ENCODE measurements at regions not wholly inside any gene's neighbourhood (a gene's known extent, or its start where the extent isn't known, plus 50 kb on each side); places are given as distances from the start of the nearest gene placed in this dataset.

DNA sequence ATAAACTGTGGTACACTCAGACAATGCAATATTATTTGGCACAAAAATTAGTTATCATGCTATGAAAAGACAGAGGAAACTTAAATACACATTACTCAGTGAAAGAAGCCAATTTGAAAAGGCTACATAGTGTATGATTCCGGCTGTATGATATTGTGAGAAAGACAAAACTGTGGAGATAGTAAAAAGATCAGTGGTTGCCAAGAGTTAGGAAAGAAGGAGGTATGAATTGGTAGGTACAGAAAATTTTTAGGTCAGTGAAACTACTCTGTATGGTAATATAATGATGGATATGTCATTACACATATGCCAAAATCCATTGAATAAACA lies 458.8 kb upstream of the CBLB start:
- TF ChIP-seq, protein P1, sequence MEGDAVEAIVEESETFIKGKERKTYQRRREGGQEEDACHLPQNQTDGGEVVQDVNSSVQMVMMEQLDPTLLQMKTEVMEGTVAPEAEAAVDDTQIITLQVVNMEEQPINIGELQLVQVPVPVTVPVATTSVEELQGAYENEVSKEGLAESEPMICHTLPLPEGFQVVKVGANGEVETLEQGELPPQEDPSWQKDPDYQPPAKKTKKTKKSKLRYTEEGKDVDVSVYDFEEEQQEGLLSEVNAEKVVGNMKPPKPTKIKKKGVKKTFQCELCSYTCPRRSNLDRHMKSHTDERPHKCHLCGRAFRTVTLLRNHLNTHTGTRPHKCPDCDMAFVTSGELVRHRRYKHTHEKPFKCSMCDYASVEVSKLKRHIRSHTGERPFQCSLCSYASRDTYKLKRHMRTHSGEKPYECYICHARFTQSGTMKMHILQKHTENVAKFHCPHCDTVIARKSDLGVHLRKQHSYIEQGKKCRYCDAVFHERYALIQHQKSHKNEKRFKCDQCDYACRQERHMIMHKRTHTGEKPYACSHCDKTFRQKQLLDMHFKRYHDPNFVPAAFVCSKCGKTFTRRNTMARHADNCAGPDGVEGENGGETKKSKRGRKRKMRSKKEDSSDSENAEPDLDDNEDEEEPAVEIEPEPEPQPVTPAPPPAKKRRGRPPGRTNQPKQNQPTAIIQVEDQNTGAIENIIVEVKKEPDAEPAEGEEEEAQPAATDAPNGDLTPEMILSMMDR (IDR thresholded peaks at IDR 0.05; ENCODE audit: low read depth, low read length, missing input control): no peak
- TF ChIP-seq, protein P2, sequence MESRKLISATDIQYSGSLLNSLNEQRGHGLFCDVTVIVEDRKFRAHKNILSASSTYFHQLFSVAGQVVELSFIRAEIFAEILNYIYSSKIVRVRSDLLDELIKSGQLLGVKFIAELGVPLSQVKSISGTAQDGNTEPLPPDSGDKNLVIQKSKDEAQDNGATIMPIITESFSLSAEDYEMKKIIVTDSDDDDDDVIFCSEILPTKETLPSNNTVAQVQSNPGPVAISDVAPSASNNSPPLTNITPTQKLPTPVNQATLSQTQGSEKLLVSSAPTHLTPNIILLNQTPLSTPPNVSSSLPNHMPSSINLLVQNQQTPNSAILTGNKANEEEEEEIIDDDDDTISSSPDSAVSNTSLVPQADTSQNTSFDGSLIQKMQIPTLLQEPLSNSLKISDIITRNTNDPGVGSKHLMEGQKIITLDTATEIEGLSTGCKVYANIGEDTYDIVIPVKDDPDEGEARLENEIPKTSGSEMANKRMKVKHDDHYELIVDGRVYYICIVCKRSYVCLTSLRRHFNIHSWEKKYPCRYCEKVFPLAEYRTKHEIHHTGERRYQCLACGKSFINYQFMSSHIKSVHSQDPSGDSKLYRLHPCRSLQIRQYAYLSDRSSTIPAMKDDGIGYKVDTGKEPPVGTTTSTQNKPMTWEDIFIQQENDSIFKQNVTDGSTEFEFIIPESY (IDR thresholded peaks at IDR 0.05): no peak
- TF ChIP-seq RAD21 (IDR thresholded peaks at IDR 0.05) (no peak), SP1 (IDR thresholded peaks at IDR 0.05) (no peak), FOXA2 (IDR thresholded peaks at IDR 0.05) (no peak), JUND (IDR thresholded peaks at IDR 0.05) (no peak), TAF1 (conservative IDR thresholded peaks at IDR 0.05) (no peak), FOXA1 (IDR thresholded peaks at IDR 0.05) (no peak), YY1 (IDR thresholded peaks at IDR 0.05) (no peak), HNF4A (conservative IDR thresholded peaks at IDR 0.05) (no peak), GABPA (IDR thresholded peaks at IDR 0.05 in 1 of 2, conservative IDR thresholded peaks at IDR 0.05 in 1 of 2) (no peak)
- TF ChIP-seq, protein P3, sequence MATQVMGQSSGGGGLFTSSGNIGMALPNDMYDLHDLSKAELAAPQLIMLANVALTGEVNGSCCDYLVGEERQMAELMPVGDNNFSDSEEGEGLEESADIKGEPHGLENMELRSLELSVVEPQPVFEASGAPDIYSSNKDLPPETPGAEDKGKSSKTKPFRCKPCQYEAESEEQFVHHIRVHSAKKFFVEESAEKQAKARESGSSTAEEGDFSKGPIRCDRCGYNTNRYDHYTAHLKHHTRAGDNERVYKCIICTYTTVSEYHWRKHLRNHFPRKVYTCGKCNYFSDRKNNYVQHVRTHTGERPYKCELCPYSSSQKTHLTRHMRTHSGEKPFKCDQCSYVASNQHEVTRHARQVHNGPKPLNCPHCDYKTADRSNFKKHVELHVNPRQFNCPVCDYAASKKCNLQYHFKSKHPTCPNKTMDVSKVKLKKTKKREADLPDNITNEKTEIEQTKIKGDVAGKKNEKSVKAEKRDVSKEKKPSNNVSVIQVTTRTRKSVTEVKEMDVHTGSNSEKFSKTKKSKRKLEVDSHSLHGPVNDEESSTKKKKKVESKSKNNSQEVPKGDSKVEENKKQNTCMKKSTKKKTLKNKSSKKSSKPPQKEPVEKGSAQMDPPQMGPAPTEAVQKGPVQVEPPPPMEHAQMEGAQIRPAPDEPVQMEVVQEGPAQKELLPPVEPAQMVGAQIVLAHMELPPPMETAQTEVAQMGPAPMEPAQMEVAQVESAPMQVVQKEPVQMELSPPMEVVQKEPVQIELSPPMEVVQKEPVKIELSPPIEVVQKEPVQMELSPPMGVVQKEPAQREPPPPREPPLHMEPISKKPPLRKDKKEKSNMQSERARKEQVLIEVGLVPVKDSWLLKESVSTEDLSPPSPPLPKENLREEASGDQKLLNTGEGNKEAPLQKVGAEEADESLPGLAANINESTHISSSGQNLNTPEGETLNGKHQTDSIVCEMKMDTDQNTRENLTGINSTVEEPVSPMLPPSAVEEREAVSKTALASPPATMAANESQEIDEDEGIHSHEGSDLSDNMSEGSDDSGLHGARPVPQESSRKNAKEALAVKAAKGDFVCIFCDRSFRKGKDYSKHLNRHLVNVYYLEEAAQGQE (IDR thresholded peaks at IDR 0.05): no peak
- TF ChIP-seq, protein P4, sequence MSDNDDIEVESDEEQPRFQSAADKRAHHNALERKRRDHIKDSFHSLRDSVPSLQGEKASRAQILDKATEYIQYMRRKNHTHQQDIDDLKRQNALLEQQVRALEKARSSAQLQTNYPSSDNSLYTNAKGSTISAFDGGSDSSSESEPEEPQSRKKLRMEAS (IDR thresholded peaks at IDR 0.05): no peak
- TF ChIP-seq, protein P5, sequence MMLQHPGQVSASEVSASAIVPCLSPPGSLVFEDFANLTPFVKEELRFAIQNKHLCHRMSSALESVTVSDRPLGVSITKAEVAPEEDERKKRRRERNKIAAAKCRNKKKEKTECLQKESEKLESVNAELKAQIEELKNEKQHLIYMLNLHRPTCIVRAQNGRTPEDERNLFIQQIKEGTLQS (IDR thresholded peaks at IDR 0.05): no peak

Data from liver (tissue), 3 donors.